22Rv1 (cell line): ENCODE measurements at regions not wholly inside any gene's neighbourhood (a gene's known extent, or its start where the extent isn't known, plus 50 kb on each side); places are given as distances from the start of the nearest gene placed in this dataset.

ENCODE experiments used
- CTCF ChIP-seq: fragments of 450-650 bp; IDR thresholded peaks from 2 replicates; pipeline ENCODE4 v1.5.1; 2017; ENCODE audit warnings: mild to moderate bottlenecking
- ZFX ChIP-seq: fragments of 450-650 bp; IDR thresholded peaks from 2 replicates; pipeline ENCODE4 v1.6.1; 2017; ENCODE audit warnings: antibody characterized with exemption, borderline replicate concordance

DNA sequence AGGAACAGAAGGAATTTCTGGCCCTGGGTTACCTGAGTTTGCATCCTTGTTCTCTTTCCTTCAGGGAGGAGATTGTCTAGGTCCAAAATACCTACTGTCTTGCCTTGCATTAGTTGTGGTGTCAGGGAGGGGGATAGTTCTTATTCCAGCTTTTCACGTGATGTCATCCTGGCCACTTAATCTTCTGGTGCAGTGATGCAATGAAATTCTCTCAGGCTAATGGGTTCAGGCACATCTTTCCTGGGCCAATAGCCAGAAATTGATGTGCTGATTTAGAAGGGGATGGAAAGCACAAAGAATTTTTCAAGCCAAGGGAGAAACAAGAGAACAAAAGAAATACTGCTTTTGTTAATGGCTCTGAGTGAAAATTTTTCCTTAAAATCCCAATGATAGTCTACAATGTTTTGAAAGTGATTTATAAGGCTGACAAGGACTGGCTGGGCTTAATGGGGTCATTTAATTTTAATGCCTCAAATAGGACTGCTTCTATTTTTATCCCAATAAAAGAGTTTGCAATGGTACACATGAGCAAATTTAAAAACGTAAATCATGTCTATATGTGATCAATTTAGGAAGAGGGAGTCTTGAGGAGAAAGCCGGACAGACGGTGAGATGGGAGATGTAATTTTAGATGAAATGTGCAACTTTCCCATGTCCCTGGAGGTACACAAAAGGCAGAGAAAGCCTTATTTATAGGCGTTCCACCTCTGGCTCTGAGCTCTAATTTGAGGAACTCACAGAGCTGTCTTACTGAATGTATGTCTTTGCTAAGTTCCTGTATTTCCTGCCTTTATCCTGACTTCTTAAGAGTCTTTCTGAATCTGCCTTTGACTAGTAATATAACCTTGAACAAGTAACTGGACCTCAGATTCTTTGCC, 89.3 kb upstream of the SV2C start:
- TF ChIP-seq CTCF, result no peak
- TF ChIP-seq ZFX, result no peak
